HG03045 (cell line): ENCODE measurements at regions not wholly inside any gene's neighbourhood (a gene's known extent, or its start where the extent isn't known, plus 50 kb on each side); places are given as distances from the start of the nearest gene placed in this dataset.
"Not testable (repeated sequence)": the region's sequence is repeated elsewhere in the genome, so short reads cannot be mapped to it uniquely, and the experiment has no call there.

Experiments used
- ATAC-seq: cut with Tn5 transposase; IDR thresholded peaks from one replicate; pipeline ENCODE4 v1.9.1; 2021; ENCODE audit warnings: mild to moderate bottlenecking, moderate library complexity; ENCODE audit not compliant: unreplicated experiment

GRCh38 chr9:65566018-65566417 is 109.7 kb upstream of the ZNG1E start:
- ATAC-seq = not testable (repeated sequence)

GRCh38 chr9:65519018-65519417 is 156.7 kb upstream of the ZNG1E start:
- ATAC-seq = not testable (repeated sequence)

- ATAC-seq = not testable (repeated sequence)
Observed at GRCh38 chr9:65514465-65514864, 161.3 kb upstream of the ZNG1E start.

- ATAC-seq = not testable (repeated sequence)
Observed at GRCh38 chr9:65507897-65508296, 167.8 kb upstream of the ZNG1E start.

GRCh38 chr9:65504686-65505085 is 171.0 kb upstream of the ZNG1E start:
- ATAC-seq = not testable (repeated sequence)

GRCh38 chr9:65503696-65504095 is 172.0 kb upstream of the ZNG1E start:
- ATAC-seq = not testable (repeated sequence)

- not testable (repeated sequence) for ATAC-seq
Observed at GRCh38 chr9:65482890-65483289, 192.8 kb upstream of the ZNG1E start.

GRCh38 chr9:65481291-65481690 is 194.4 kb upstream of the ZNG1E start:
- ATAC-seq = not testable (repeated sequence)

- ATAC-seq = not testable (repeated sequence)
Observed at GRCh38 chr9:65474891-65475290, 189.9 kb upstream of the FOXD4L5 start.

- not testable (repeated sequence) for ATAC-seq
Observed at GRCh38 chr9:65473059-65473822, 188.2 kb upstream of the FOXD4L5 start.

- not testable (repeated sequence) for ATAC-seq
Observed at GRCh38 chr9:65471106-65471505, 186.1 kb upstream of the FOXD4L5 start.

- not testable (repeated sequence) for ATAC-seq
Observed at GRCh38 chr9:65466911-65467734, 182.1 kb upstream of the FOXD4L5 start.

GRCh38 chr9:65465246-65465895 is 180.4 kb upstream of the FOXD4L5 start:
- not testable (repeated sequence) for ATAC-seq

- not testable (repeated sequence) for ATAC-seq
Observed at GRCh38 chr9:65462476-65462875, 177.5 kb upstream of the FOXD4L5 start.

GRCh38 chr9:65459756-65460320 is 174.8 kb upstream of the FOXD4L5 start:
- no peak for ATAC-seq

GRCh38 chr9:65458992-65459391 is 174.0 kb upstream of the FOXD4L5 start:
- ATAC-seq = no peak

- no peak for ATAC-seq
Observed at GRCh38 chr9:65458465-65458864, 173.5 kb upstream of the FOXD4L5 start.

GRCh38 chr9:65456991-65457390 is 172.0 kb upstream of the FOXD4L5 start:
- not testable (repeated sequence) for ATAC-seq

- not testable (repeated sequence) for ATAC-seq
Observed at GRCh38 chr9:65455751-65456647, 171.0 kb upstream of the FOXD4L5 start.

GRCh38 chr9:65455136-65455535 is 170.1 kb upstream of the FOXD4L5 start:
- ATAC-seq = not testable (repeated sequence)
